Astrocyte of the hippocampus (primary cell): ENCODE measurements at regions not wholly inside any gene's neighbourhood (a gene's known extent, or its start where the extent isn't known, plus 50 kb on each side); places are given as distances from the start of the nearest gene placed in this dataset.

ENCODE experiments used
- DNase-seq: peaks from one replicate; pipeline ENCODE4 v3.0.0; 2011; ENCODE audit warnings: low read depth, low spot score

GRCh38 chr18:55880617-55881016 is 292.6 kb upstream of the TCF4 start:
- DNase-seq: no peak

- DNase-seq: no peak
Observed at GRCh38 chr18:55879331-55879730, 291.3 kb upstream of the TCF4 start.

- DNase-seq: no peak
Observed at GRCh38 chr18:55878224-55878623, 290.2 kb upstream of the TCF4 start.

GRCh38 chr18:55877321-55877720 is 289.3 kb upstream of the TCF4 start:
- DNase-seq: no peak

- DNase-seq: no peak
Observed at GRCh38 chr18:55876254-55876653, 288.3 kb upstream of the TCF4 start.

- no peak for DNase-seq
Observed at GRCh38 chr18:55875371-55875901, 287.4 kb upstream of the TCF4 start.

- DNase-seq: no peak
Observed at GRCh38 chr18:55869556-55870501, 281.8 kb upstream of the TCF4 start.

- no peak for DNase-seq
Observed at GRCh38 chr18:55868909-55869308, 280.9 kb upstream of the TCF4 start.

- no peak for DNase-seq
Observed at GRCh38 chr18:55866886-55867285, 278.9 kb upstream of the TCF4 start.

- no peak for DNase-seq
Observed at GRCh38 chr18:55866006-55866405, 278.0 kb upstream of the TCF4 start.

GRCh38 chr18:55864281-55864680 is 276.3 kb upstream of the TCF4 start:
- no peak for DNase-seq

- DNase-seq: peak; percentile 51
Observed at GRCh38 chr18:55863876-55864275, 275.9 kb upstream of the TCF4 start.

GRCh38 chr18:55863391-55863706 is 275.4 kb upstream of the TCF4 start:
- no peak for DNase-seq

- no peak for DNase-seq
Observed at GRCh38 chr18:55862693-55863390, 274.9 kb upstream of the TCF4 start.

GRCh38 chr18:55861266-55861665 is 273.3 kb upstream of the TCF4 start:
- DNase-seq: peak; percentile 58

GRCh38 chr18:55858661-55859515 is 270.9 kb upstream of the TCF4 start:
- peak; percentile 60 for DNase-seq

- DNase-seq: no peak
Observed at GRCh38 chr18:55857956-55858355, 270.0 kb upstream of the TCF4 start.

GRCh38 chr18:55857409-55857808 is 269.4 kb upstream of the TCF4 start:
- no peak for DNase-seq

GRCh38 chr18:55856679-55857078 is 268.7 kb upstream of the TCF4 start:
- DNase-seq: no peak

GRCh38 chr18:55856229-55856628 is 268.2 kb upstream of the TCF4 start:
- DNase-seq: peak; percentile 91

GRCh38 chr18:55853268-55853667 is 265.3 kb upstream of the TCF4 start:
- no peak for DNase-seq

GRCh38 chr18:55850904-55851303 is 262.9 kb upstream of the TCF4 start:
- no peak for DNase-seq
